Motor neuron (in vitro differentiated cells): ENCODE measurements at regions not wholly inside any gene's neighbourhood (a gene's known extent, or its start where the extent isn't known, plus 50 kb on each side); places are given as distances from the start of the nearest gene placed in this dataset.

Experiments used
- ATAC-seq, 8 experiments: fragments of 200-7000 bp; cut with Tn5 transposase; replicated peaks in 6 of 8; 2 replicates each; pipeline ENCODE4 v1.8.0; 2021; ENCODE audit warnings: mild to moderate bottlenecking in 8 of 8, moderate library complexity in 8 of 8
- H3K27ac ChIP-seq, 2 donors: fragments of 250-450 bp; sonication (Bioruptor Pico); 2 replicates each; pipeline ENCODE4 v1.9.0; 2021; ENCODE audit warnings: antibody characterized with exemption in 2 of 2, mild to moderate bottlenecking in 2 of 2, moderate library complexity in 1 of 2
- H3K4me1 ChIP-seq, 2 donors: fragments of 250-450 bp; sonication (Bioruptor Pico); replicated peaks in 1 of 2; 2 replicates each; pipeline ENCODE4 v1.6.1; 2021; ENCODE audit warnings: antibody characterized with exemption in 2 of 2, mild to moderate bottlenecking in 2 of 2, moderate library complexity in 1 of 2
- H3K4me3 ChIP-seq, 5 donors: fragments of 250-450 bp; sonication (Bioruptor Pico); 2 replicates each; pipeline ENCODE4 v1.9.0; 2021; ENCODE audit warnings: antibody characterized with exemption in 5 of 5, mild to moderate bottlenecking in 5 of 5, moderate library complexity in 4 of 5
- WGBS, 10 experiments: fragments of 450-650 bp; shearing (Covaris generic); methylation state at CpG; one replicate each; pipeline ENCODE4 v1.0.0; 2022; 5-methylcytosine and 5-hydroxymethylcytosine counted together
- in situ Hi-C, 9 experiments: fragments of 400-800 bp; cut with MboI; loops; one replicate each; pipeline ENCODE4 v1.15.0; 2021; ENCODE audit warnings: low sequenced_read_pairs in 9 of 9, low pct_unique_long_range_greater_than_20kb in 2 of 9; ENCODE audit not compliant: unreplicated experiment in 9 of 9

- Histone ChIP-seq H3K4me3 (no peak overlapping the region), H3K27ac (no peak overlapping the region), H3K4me1 (no peaks in the 10 kb centered on the region)
- in situ Hi-C loops, result no loop called here
- no peak for ATAC-seq
Measured at GRCh38 chr10:119996944-119997343, 104.4 kb downstream of the SEC23IP start.

GRCh38 chr10:119997429-119997828 lies 104.9 kb downstream of the SEC23IP start:
- Histone ChIP-seq H3K27ac (no peak overlapping the region), H3K4me1 (no peaks in the 10 kb centered on the region), H3K4me3 (no peak overlapping the region)
- 32 to 90% (median 80%) methylated on average over 1 to 2 of the region's 2 CpGs; no CpG with 5 or more reads in 1 of the 10 experiments for WGBS, 10 experiments
- in situ Hi-C loops, result no loop called here
- ATAC-seq, result no peak

GRCh38 chr10:120002785-120003184 lies 110.3 kb downstream of the SEC23IP start:
- in situ Hi-C loops, result no loop called here
- Histone ChIP-seq H3K4me3 (no peak overlapping the region), H3K4me1 (no peaks in the 10 kb centered on the region), H3K27ac (no peak overlapping the region)
- WGBS, 10 experiments, result 18 to 100% (median 58%) methylated on average over 2 to 5 of the region's 5 CpGs; no CpG with 5 or more reads in 1 of the 10 experiments
- ATAC-seq, result peak in 3 of 8 experiments; percentile 56 to 78 (median 71)

GRCh38 chr10:120005207-120006201 lies 113.0 kb downstream of the SEC23IP start:
- no peak overlapping the region for H3K27ac ChIP-seq
- WGBS, 10 experiments, result 0 to 78% (median 71%) methylated on average over 3 to 8 of the region's 8 CpGs; no CpG with 5 or more reads in 1 of the 10 experiments
- H3K4me1 ChIP-seq, result no peaks in the 10 kb centered on the region
- H3K4me3 ChIP-seq, result no peak overlapping the region
- in situ Hi-C loops, result no loop called here
- peak in 5 of 8 experiments; percentile 57 to 84 (median 62) for ATAC-seq

- Histone ChIP-seq H3K4me3 (no peak overlapping the region), H3K27ac (no peak overlapping the region), H3K4me1 (no peaks in the 10 kb centered on the region)
- 20 to 100% (median 100%) methylated on average over 1 to 2 of the region's 2 CpGs; no CpG with 5 or more reads in 2 of the 10 experiments for WGBS, 10 experiments
- in situ Hi-C loops, result no loop called here
- ATAC-seq, result no peak
Measured at GRCh38 chr10:120007261-120007660, 114.7 kb downstream of the SEC23IP start.

- peak in 2 of 8 experiments; percentile 39 to 56 for ATAC-seq
Measured at GRCh38 chr10:120011359-120012130, 119.0 kb downstream of the SEC23IP start.

GRCh38 chr10:120012131-120012400 lies 119.5 kb downstream of the SEC23IP start:
- 54 to 100% (median 83%) methylated on average over 1 to 4 of the region's 5 CpGs; no CpG with 5 or more reads in 3 of the 10 experiments for WGBS, 10 experiments
- Histone ChIP-seq H3K27ac (no peak overlapping the region), H3K4me3 (no peak overlapping the region), H3K4me1 (no peaks in the 10 kb centered on the region)
- peak in 1 of 8 experiments; percentile 37 for ATAC-seq
- in situ Hi-C loops, result no loop called here

More at GRCh38 chr10:120011359-120012130, 119.0 kb downstream of the SEC23IP start:
- WGBS, 10 experiments, result 20 to 83% (median 66%) methylated on average over 1 to 19 of the region's 43 CpGs; no CpG with 5 or more reads in 3 of the 10 experiments
- no peak overlapping the region for H3K4me3 ChIP-seq
- H3K4me1 ChIP-seq, result no peaks in the 10 kb centered on the region
- H3K27ac ChIP-seq, result no peak overlapping the region
- in situ Hi-C loops, result no loop called here

- WGBS, 10 experiments, result 17 to 96% (median 79%) methylated on average over 1 to 7 of the region's 7 CpGs; no CpG with 5 or more reads in 2 of the 10 experiments
- no peaks in the 10 kb centered on the region for H3K4me1 ChIP-seq
- in situ Hi-C loops, result no loop called here
Measured at GRCh38 chr10:120012566-120012965, 120.0 kb downstream of the SEC23IP start.

GRCh38 chr10:120014031-120014430 lies 121.5 kb downstream of the SEC23IP start:
- no peak overlapping the region for H3K27ac ChIP-seq
- H3K4me3 ChIP-seq, result no peak overlapping the region
- no peak for ATAC-seq
- 0 to 83% (median 69%) methylated on average over 2 to 3 of the region's 3 CpGs; no CpG with 5 or more reads in 4 of the 10 experiments for WGBS, 10 experiments
- in situ Hi-C loops, result no loop called here
- H3K4me1 ChIP-seq, result peaks cover 0 to 5% of the 10 kb centered on the region in 2 donors

More at GRCh38 chr10:120012566-120012965, 120.0 kb downstream of the SEC23IP start:
- no peak for ATAC-seq
- no peak overlapping the region for H3K27ac ChIP-seq
- H3K4me3 ChIP-seq, result no peak overlapping the region

- ATAC-seq, result no peak
- no peak overlapping the region for H3K4me3 ChIP-seq
- H3K4me1 ChIP-seq, result peaks cover 0 to 5% of the 10 kb centered on the region in 2 donors
- WGBS, 10 experiments, result 53 to 100% (median 89%) methylated on average over 3 to 5 of the region's 5 CpGs; no CpG with 5 or more reads in 5 of the 10 experiments
- no peak overlapping the region for H3K27ac ChIP-seq
- in situ Hi-C loops, result no loop called here
Measured at GRCh38 chr10:120015064-120015463, 122.5 kb downstream of the SEC23IP start.

- ATAC-seq, result peak in 5 of 8 experiments; percentile 28 to 69 (median 40)
- no peak overlapping the region for H3K27ac ChIP-seq
- WGBS, 10 experiments, result 33 to 100% (median 86%) methylated on average over 1 of the region's 1 CpG; no CpG with 5 or more reads in 1 of the 10 experiments
- no peak overlapping the region for H3K4me3 ChIP-seq
- H3K4me1 ChIP-seq, result peaks cover 0 to 5% of the 10 kb centered on the region in 2 donors
- in situ Hi-C loops, result no loop called here
Measured at GRCh38 chr10:120016906-120017305, 124.4 kb downstream of the SEC23IP start.

- H3K4me1 ChIP-seq, result peaks cover 0 to 5% of the 10 kb centered on the region in 2 donors
- H3K4me3 ChIP-seq, result no peak overlapping the region
- ATAC-seq, result peak in 6 of 8 experiments; percentile 31 to 93 (median 84)
- in situ Hi-C loops, result no loop called here
- H3K27ac ChIP-seq, result no peak overlapping the region
- WGBS, 10 experiments, result 0 to 64% (median 48%) methylated on average over 3 to 6 of the region's 6 CpGs
Measured at GRCh38 chr10:120017733-120018417, 125.3 kb downstream of the SEC23IP start.
